ENCODE measurements at regions not wholly inside any gene's neighbourhood (a gene's known extent, or its start where the extent isn't known, plus 50 kb on each side); places are given as distances from the start of the nearest gene placed in this dataset.

DNA sequence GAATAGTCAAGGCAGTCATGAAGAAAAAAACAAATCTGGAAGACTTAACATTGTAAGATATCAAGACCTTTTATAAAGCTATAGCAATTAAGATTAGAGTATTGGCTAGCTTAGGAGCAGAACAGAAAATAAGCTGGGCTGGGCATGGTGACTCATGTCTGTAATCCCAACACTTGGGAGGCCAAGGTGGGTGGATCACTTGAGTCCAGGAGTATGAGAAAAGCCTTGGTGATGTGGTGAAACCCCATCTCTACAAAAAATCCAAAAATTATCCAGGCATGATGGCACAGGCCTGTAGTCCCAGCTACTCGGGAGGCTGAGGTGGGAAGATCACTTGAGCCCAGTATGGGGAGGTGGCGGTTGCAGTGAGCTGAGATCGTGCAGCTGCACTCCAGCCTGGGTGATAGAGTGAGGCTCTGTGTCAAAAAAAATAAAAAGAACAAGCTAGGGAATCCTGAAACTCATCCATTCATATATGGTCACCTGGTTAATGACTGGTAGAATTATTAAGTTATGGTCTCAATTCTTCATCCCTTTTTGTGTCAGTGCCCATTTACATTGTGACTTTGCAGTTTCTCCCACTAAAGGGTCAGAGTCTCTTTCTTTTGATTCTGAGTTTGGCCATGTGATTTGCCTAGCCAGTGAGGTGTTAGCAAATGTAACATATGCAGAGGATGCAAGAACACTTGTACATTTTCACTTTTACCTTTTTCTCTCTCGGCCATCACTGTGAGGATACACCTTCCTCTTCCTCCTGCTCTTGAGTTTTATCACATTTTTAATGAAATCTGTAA lies 144.6 kb upstream of the SGCD start:
- H3K27ac ChIP-seq (ENCODE audit: low read depth, low read length), result no peak overlapping the region
- H3K9me2 ChIP-seq (ENCODE audit: insufficient read depth), result no peaks in the 10 kb centered on the region
- no TSS peak for BruUV-seq (replicated peaks)
- no peaks in the 10 kb centered on the region for H4K20me1 ChIP-seq (ENCODE audit: insufficient read depth)
- no peaks in the 10 kb centered on the region for H3K36me3 ChIP-seq (ENCODE audit: control insufficient read depth in 1 of 2, insufficient read depth in 2 of 2, low read length in 2 of 2)
- POLR2A ChIA-PET, result no interaction called here
- CTCF ChIA-PET, result no interaction called here
- H3K4me1 ChIP-seq (ENCODE audit: control insufficient read depth in 1 of 2, insufficient read depth in 2 of 2, low read length in 2 of 2), result no peaks in the 10 kb centered on the region
- H2AFZ ChIP-seq (ENCODE audit: low read depth, low read length, poor library complexity, severe bottlenecking), result no peak overlapping the region
- RAD21 ChIA-PET (ENCODE audit: low non-redundant PET in 1 of 2, low total read pairs in 2 of 2, uncharacterized antibody in 2 of 2, unreplicated experiment in 2 of 2), result no interaction called here
- H3K4me2 ChIP-seq (ENCODE audit: low read length), result no peak overlapping the region
- no peaks in the 10 kb centered on the region for H3K79me2 ChIP-seq (ENCODE audit: insufficient read depth, low read length)
- intact Hi-C loops (cut with micrococcal nuclease), result no loop called here
- TF ChIP-seq CTCF (IDR thresholded peaks at IDR 0.05 in 2 of 3, conservative IDR thresholded peaks at IDR 0.05 in 1 of 3; ENCODE audit: borderline replicate concordance in 1 of 3, insufficient read depth in 1 of 3, low read depth in 2 of 3, low read length in 2 of 3) (no peak), SRF (IDR thresholded peaks at IDR 0.05; ENCODE audit: low read depth) (no peak), EZH2 (IDR thresholded peaks at IDR 0.05) (no peak), RAD21 (IDR thresholded peaks at IDR 0.05; ENCODE audit: low read depth) (no peak), FOSL1 (IDR thresholded peaks at IDR 0.05; ENCODE audit: low read depth) (no peak)
- TF ChIP-seq, protein P1, sequence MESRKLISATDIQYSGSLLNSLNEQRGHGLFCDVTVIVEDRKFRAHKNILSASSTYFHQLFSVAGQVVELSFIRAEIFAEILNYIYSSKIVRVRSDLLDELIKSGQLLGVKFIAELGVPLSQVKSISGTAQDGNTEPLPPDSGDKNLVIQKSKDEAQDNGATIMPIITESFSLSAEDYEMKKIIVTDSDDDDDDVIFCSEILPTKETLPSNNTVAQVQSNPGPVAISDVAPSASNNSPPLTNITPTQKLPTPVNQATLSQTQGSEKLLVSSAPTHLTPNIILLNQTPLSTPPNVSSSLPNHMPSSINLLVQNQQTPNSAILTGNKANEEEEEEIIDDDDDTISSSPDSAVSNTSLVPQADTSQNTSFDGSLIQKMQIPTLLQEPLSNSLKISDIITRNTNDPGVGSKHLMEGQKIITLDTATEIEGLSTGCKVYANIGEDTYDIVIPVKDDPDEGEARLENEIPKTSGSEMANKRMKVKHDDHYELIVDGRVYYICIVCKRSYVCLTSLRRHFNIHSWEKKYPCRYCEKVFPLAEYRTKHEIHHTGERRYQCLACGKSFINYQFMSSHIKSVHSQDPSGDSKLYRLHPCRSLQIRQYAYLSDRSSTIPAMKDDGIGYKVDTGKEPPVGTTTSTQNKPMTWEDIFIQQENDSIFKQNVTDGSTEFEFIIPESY (IDR thresholded peaks at IDR 0.05; ENCODE audit: extremely low read depth, insufficient replicate concordance, low read length), result no peak
- no peak overlapping the region for H3K9ac ChIP-seq (ENCODE audit: low read length)
- peaks cover 0 to under 1% of the 10 kb centered on the region in 2 experiments; a peak in 2 of 4 replicates for H3K9me3 ChIP-seq (ENCODE audit: control insufficient read depth in 1 of 2, insufficient read depth in 1 of 2, low read depth in 1 of 2, low read length in 2 of 2)
- H3K27me3 ChIP-seq (ENCODE audit: insufficient read depth, low read length), result no peaks in the 10 kb centered on the region
- no peak overlapping the region for H3K4me3 ChIP-seq (replicated peaks in 1 of 2; ENCODE audit: low read depth in 1 of 2, low read length in 2 of 2)
- no peak for ATAC-seq
- DNase-seq (ENCODE audit: low read depth, low spot score), result no peak
